ENCODE measurements at regions not wholly inside any gene's neighbourhood (a gene's known extent, or its start where the extent isn't known, plus 50 kb on each side); places are given as distances from the start of the nearest gene placed in this dataset.

DNA sequence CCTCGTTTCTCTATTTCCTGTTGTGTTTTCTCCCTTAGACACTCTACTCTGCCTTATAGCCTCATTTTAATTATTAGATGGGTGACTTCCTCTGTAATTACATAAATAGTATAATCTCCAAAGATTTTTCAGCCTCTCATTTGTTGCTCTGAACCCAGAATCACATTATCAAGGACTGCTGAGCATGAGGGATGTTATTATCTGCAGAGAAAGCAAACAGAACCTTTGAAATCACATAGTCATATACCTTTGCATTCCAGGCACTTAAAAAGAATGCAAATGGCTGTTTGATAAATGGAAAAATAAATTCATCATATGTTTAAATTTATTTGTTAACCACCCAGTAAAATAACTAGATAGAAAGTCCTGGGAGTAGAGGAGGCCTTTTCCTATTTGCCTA, 305.1 kb upstream of the PPP1R2C start:
- TF ChIP-seq, protein P1, sequence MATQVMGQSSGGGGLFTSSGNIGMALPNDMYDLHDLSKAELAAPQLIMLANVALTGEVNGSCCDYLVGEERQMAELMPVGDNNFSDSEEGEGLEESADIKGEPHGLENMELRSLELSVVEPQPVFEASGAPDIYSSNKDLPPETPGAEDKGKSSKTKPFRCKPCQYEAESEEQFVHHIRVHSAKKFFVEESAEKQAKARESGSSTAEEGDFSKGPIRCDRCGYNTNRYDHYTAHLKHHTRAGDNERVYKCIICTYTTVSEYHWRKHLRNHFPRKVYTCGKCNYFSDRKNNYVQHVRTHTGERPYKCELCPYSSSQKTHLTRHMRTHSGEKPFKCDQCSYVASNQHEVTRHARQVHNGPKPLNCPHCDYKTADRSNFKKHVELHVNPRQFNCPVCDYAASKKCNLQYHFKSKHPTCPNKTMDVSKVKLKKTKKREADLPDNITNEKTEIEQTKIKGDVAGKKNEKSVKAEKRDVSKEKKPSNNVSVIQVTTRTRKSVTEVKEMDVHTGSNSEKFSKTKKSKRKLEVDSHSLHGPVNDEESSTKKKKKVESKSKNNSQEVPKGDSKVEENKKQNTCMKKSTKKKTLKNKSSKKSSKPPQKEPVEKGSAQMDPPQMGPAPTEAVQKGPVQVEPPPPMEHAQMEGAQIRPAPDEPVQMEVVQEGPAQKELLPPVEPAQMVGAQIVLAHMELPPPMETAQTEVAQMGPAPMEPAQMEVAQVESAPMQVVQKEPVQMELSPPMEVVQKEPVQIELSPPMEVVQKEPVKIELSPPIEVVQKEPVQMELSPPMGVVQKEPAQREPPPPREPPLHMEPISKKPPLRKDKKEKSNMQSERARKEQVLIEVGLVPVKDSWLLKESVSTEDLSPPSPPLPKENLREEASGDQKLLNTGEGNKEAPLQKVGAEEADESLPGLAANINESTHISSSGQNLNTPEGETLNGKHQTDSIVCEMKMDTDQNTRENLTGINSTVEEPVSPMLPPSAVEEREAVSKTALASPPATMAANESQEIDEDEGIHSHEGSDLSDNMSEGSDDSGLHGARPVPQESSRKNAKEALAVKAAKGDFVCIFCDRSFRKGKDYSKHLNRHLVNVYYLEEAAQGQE (IDR thresholded peaks at IDR 0.05; ENCODE audit: insufficient read depth in 1 of 2, low read depth in 2 of 2, low read length in 2 of 2): no peak
- TF ChIP-seq POLR2AphosphoS5 (IDR thresholded peaks at IDR 0.05; ENCODE audit: low read depth, low read length) (no peak), TAF1 (IDR thresholded peaks at IDR 0.05; ENCODE audit: borderline replicate concordance, insufficient read depth, low read length) (no peak)
